Kidney capillary endothelial cell (primary cell): ENCODE measurements at regions not wholly inside any gene's neighbourhood (a gene's known extent, or its start where the extent isn't known, plus 50 kb on each side); places are given as distances from the start of the nearest gene placed in this dataset.
"Not testable (repeated sequence)": the region's sequence is repeated elsewhere in the genome, so short reads cannot be mapped to it uniquely, and the experiment has no call there.

Experiments
- DNase-seq: peaks from one replicate; pipeline ENCODE4 v3.0.0-alpha.2; 2018; ENCODE audit warnings: low spot score

DNA sequence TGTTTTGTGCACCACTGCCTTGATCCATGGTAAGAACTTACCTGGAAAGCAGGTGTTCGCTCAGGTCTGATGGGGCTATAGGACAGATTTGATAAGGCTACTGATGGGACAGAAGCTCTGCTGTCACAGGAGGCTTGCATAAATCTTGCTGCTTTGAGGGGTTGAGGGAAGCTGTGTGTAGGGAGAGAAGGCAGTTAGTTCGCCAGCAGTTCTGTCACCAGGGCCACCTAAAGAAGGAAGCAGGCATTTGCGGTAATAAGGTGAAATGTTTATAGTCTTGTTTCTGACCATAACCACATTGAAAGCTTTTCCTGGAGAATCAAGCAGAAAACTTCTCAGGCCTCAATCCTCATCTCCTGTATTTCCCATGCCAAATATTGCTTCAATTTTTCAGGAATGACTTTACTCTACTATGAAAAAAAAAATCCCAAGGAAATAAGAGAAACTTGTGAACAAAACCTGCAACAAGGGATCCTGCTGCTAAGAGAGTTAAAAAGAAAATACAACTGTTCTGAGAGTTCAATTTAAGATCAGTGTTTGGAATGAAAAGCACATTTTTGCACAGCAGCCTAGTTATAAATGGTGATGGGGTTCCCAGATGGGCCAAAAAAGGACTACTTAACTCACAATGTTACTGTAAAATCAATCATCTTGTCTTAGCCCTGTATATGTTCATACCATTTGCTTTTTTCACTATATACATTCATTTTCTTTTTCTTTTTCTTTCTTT lies 122.0 kb upstream of the RANBP3L start:
- DNase-seq: no peak

DNA sequence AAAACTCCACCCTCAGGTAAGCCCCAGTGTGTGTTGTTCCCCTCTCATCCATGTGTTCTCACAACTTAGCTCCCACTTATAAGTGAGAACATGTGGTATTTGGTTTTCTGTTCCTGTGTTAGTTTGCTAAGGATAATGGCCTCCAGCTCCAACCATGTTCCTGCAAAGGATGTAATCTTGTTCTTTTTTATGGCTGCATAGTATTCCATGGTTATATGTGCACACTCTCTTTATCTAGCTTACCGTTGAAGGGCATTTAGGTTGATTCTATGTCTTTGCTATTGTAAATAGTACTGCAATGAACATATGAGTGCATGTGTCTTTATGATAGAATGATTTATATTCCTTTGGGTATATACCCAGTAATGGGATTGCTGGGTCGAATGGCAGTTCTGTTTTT lies 124.4 kb upstream of the RANBP3L start:
- not testable (repeated sequence) for DNase-seq

DNA sequence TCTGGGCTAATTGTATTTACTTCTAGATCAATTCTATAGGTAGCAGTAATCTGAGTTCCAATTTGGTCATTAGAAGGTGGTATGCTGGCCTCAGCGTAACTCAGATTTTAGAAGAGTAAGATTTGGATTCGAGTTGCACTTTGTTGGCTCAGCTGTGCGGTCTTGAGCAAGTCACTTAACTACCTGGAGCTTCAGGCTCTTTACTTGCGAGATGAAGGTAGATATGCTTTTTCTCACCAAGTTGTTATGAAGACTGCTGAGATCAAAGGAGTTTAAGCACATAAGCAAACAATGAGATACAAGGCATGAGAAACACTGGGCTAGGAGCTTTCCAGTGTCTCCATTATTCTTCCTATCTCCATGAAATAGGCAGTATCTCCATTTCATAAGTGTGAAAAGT lies 133.8 kb upstream of the RANBP3L start:
- no peak for DNase-seq

DNA sequence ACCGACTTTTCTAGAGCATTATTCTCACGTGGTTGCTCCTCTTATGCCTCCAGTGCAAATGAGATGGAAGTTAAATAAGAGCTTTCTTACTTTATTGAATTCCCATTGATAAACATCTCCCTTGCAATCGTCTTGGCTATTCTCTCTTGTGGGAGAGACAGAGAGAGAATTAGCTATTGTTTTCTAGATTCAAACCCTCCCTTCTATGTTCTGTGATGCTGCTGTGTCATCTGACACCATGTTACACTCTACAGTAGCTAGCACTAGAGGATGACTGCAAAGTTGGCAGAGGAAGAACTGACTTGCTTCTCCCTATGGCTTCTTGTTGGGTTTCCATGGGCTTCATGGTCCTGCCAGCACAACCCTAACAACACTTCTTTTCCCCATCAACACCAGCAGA lies 134.6 kb upstream of the RANBP3L start:
- DNase-seq: no peak

DNA sequence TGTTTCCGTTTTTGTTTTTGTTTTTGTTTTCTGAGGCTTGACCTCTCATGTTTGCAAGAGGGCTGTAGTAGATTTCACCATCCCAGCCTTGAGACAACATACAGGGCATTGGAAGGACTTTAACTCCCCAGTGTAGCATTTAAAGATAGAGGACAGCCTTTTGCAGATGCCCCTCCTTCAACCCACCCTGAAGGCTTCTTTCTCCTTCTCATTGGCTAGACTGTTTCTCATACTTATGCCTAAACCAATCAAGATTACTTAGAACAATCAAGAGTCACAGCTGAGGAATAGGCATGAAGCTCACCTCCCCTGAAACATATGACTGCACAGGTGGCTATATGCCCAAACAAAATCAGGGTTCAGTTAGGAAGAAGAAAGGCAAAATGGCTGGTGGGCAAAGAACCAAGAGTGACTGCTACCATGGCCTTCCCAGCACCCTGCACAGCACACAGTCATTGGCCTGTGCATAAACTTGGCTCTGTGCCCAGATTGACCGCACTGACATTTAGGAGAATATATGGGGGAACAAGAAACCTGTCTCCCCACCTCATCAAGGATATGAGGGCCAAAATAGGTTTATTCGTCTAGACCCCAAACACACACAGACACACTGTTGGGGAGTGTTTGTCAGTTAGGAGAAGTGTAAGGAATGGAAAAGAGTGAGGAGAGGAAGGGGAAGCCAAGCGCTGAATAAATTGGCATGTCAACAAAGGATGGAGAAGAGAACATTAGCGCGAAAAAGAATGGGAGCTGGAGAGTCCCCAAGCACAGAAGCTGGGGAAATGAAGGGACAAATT lies 137.3 kb upstream of the RANBP3L start:
- no peak for DNase-seq

DNA sequence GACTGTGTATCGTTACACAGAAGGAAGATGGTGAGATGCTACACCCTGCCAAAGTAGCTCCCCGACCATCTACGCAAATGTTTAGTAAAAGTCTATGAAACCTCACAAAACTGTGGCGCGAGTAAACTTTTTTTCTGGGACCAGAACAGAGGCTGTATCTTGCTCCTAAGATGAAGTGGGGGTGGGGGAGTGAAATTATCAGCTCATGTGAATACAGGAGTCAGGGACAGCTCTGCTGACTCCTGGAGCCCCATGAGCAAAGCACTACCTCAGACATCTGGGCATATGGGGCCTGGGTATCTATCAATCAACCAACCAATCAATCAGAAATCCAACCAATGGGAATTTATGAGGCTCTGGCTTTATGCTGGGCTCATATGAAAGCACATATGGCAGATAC lies 138.6 kb upstream of the RANBP3L start:
- no peak for DNase-seq

DNA sequence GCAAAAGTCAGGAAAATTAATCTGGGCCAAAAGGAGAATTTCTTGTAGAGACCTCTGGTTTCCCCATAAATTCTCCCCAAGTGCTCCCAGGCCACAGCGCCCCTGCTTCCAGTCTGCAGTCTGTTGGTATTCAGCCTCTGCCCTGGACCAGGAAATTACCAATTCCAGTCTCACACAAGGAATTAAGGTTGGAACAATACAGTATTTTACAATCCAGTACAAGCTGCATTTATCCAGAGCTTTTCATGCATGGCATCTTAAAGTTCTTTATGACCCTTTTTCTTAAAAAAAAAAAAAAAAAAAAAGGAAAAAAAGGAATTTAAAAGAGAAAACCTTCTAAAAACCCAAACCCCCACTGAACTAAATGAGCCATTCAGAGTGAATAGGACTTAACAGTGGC lies 139.6 kb upstream of the RANBP3L start:
- no peak for DNase-seq

DNA sequence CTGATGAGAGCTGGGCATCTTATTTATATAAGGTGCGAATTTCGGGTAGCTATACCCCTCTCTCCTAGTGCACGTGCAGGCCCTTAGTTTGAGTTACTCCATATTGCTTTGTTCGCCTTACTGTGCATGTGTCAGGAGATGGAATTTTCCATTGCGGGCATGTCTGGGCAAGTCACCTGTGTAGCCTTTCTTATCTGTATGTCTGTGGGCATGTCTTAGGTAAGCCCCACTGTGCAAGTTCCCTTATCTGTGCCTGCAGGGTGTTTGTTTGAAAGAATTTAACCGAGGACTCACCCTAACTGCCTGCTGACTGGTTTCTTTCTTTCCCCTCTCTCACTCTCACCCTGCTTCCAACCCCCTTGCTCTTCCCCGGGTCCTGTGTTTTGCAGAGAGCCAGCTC lies 140.7 kb upstream of the RANBP3L start:
- no peak for DNase-seq

DNA sequence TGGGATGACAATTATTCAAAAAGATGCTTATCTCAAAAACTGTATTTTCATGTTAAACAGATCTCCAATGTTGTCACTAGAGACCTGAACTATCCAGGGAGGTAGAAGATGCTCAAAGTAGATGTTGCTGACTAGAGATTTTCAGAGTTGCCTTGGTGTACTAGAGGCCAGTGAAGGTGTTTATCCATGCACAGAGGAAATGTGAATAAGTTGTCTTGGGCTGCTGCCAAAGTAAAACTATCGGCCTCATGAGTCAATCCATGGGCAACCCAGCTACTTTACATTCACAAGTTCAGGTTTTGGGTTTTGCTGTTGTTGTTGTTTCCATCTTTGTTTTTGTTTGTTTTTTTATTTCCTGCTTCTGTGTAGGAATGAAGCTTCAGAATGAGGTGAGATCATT lies 141.1 kb upstream of the RANBP3L start:
- DNase-seq: peak; percentile 33

DNA sequence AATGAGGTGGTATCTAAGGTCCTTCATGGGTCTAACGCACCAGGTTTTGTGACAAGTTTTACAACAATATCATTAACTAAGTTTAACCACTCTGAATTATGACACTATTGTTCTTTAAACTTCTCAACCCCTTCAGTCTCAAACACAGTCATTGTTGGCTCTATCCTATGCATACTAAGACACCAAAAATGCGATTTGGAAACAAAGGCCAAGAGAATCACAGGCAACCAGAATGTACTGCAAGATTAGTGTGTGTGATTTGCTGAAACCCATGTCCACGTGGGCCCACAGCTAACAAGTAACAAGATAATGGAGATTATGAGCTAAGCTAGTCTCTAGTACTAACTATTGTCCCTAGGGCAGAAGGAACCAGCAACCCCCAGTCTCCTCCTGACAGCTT lies 142.2 kb upstream of the RANBP3L start:
- no peak for DNase-seq

DNA sequence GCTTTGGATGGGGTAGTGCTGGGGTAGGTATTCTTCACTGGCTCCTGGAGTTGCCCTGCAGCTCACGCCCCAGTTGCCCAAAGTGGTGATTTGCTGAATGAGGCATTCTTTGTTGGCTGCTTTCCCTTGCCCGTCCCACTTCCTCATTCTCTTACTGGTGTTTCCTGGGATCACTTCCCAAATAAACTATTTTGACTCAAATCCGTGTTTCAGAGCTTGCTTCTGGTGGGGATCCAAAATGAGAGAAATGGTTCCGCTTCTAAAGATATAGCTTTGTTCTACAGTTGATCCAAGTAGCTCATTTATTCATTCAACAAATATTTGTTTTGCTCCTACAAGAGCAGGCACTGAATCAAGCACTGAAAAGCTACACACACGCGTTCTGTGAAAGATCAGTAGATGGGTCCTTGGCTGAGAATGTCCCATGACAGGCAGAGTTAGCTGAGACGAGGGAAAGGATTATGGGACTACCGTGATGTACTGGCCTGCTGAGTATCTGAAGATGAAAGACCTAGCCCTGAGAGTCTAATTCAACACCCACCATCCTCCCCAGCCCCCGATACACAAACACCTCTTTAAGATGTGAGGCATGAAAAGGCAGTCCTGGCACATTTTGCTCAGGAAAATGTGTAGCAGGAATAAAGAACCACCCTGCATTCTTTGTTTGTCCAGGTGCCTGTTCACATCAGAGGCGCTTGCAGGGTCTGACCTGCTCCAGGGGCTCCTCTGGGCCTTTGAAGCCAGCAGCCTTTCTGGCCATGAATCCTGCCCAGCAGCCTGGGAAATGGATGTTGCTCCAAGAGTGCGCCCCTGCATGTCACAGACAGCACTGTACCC lies 143.1 kb upstream of the RANBP3L start:
- no peak for DNase-seq

DNA sequence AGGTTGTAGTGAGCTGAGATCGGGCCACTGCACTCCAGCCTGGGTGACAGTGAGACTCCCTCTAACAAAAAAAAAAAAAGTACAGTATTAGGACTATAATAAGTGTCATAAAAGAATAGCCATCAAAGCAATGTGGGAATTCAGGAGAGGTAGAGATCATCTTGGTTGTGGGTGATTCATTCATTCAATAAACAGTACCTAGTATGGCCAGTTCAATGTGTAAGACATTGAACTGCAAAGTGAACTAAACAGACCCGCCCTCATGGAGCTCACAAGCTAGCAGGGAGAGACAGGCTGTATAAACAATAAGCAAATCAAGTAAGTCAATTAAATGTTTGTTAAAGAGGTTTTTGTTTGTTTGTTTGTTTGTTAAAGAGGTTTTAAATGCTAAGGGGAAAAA lies 146.1 kb upstream of the RANBP3L start:
- no peak for DNase-seq

DNA sequence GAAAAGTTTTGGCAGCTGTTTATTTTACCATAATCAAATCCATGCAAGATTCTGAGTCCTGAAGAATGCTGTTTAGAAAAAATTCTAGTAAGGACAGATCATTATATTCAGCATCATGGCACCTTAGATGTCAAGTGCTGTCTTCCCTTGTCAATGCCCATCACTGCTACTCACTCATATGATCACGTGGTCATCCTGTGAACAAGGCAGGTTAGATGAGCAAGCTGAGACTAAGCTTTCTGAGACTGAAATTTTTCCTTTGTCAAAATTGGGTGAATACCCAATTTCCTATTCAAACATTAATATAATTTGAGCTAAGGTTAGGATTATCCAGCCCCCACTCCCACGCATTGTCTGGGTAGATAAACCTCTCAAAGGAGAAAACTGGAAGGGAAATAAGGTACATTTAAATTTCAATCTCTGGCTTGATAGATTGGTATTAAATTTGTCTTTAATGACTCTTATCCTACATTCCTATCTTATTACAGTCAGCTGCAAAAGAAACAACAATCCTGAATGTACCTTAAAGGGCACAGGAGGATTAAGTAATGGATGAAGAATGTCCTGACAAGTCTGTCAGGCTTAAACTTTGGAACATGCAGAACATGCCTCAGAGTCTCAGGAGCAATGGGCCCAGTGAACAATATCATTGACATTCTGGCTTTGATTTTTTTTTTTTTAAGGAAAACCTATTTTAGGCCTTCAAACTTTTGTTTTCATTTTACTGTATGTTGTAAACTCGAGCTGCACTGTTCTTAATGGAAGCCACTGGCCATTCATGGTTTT lies 148.7 kb upstream of the RANBP3L start:
- no peak for DNase-seq

DNA sequence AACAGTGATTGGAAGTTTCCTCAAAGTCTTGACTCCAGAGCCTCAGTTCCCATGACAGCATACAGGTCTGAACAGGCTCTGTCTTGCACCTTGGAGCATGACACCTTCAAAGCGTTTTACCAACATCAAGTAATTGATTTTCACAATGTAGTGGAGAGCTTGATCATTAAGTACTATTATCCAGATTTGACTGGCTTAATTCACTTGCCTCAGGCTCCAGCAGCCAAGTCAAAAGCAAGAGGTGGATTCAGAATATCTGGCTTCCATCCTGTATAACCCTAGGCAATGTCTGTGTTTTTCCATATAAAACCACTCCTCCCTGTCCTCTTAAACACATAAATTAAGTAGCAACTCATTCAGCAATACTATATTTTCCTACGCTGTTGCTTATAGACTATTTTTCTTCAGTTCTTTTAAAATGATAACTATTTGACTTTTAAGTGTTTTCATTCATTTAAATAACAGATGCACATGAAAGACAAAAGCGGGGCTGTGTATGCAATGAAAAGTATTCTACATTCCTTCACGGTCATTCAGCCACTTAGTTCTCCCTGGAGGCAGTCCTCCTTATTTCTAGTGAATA lies 150.8 kb upstream of the RANBP3L start:
- DNase-seq: no peak

DNA sequence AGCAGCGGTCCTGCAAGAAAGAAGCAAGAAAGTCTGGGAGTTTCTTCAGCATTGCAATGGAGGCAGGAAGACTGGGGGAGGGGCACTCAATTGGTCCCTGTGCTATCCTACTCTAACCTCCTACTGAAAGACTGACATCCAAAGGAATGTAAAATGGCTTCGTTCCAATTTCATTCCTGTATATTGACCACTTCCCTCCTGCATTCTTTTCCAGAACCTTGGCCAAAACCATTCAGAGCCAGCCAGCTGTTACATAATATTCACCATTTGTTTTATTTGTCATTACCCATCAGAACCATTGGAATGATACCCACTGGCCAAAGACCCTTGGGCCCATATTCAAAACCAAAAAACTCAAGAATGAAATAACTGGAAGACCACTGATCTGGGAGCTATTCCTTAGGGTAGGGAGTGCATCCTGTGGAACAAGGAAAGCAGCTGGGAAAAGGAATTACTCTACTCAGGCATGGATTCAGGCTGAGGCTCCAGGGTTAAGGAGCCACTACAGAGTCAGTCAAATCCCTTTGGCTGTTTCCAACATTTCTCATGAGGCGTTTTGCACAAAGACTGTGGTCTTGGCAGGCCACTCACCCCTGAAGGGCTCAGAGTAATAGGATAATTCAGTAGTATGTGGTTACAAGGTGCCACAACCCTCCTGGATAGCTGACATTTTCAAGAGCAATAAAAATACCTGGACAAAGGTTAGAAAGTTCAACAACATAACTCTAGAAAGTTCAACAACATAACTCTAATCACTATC lies 148.7 kb upstream of the SLC1A3 start:
- DNase-seq: no peak

DNA sequence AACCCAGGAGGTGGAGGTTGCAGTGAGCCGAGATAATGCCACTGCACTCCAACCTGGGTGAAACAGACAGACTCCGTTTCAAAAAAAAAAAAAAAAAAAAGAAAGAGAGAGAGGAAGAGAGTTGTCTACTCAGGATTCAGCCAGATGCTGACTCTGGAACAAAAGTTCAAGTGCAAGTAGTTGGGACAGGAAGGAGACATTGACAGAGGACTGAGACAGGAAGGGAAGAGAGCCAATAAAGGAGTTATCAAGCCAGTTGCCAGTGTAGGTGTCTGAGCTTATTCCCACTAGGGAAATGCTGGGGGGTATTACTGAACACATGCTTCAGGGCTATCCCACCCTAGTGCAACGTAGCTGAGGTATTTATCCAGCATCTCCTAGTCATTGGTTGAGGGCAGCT lies 147.7 kb upstream of the SLC1A3 start:
- DNase-seq: no peak

DNA sequence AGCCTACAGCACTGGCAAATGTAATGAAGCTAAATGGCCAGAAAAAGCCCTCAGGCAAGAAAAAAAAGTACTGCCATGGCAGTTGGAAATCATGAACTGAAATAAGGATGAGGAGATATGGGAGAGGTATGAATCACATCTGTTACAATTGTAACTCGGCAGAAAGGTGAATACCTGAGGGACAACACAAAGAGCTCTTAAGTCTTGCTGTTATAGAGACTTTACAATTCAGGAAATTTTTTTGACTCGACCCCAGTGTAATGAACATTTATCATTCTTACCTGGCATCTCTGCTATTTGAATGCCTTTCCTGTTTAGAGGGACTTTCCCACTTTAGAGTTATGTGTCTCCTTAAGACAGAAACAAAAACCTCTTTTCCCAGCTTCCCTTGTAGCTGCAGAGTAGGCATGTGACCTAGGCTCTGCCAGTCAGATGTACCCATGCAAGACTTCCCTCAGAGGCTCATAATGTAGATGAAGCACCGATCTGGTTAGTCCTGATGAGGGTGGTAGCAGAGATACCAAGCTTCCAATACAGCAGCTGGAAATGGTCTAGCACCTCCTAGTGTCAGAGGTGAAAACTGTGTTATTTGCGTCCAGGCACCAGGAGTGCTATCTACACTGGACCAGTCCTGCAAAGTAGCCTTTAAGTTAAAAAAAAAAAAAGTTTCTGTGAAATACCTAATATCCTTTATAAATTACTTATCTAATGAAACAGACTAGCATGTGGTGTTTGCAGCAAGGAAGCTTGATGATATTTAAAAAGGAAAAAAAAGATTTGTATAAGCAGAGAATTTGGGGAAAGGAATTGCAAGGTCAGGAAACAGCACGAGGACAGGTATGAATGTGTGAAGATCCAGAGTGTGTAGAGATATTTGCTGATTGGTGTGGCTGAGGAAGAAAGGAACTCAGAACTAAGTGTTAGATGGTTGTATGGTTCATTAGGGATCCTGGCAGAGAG lies 146.9 kb upstream of the SLC1A3 start:
- no peak for DNase-seq

DNA sequence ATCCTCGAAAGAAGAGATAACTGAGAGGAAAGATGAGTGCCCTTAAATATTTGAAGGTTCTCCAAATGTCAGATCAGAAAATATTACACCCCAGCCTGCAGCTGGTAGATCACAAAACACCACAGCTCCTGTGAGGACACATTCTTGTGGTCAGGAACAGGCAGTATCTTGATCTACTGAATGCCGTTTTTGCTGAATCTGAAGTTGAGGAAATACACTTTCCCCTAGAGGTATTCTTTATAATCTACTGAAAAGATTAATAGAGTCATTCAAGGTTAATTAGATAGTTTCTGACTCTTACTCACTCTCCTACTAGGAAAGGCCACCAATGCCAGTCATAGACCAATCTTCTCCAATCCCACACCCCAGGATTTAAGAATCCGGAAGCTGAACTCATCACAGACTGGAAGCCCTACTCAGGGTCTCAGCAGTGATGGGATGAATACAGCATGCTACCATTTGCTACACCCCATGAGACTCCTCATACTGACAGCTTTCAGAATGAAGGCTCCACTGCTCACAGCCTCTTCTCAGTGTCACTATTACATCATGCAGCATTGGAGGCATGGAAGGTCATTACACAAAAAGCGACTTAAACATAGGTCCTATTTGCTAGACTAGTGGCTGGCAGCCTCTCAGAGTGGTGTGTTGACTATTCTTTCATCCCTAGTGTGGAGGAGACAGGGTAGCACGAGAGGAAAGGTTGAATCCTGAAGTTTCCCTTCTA lies 143.9 kb upstream of the SLC1A3 start:
- no peak for DNase-seq

DNA sequence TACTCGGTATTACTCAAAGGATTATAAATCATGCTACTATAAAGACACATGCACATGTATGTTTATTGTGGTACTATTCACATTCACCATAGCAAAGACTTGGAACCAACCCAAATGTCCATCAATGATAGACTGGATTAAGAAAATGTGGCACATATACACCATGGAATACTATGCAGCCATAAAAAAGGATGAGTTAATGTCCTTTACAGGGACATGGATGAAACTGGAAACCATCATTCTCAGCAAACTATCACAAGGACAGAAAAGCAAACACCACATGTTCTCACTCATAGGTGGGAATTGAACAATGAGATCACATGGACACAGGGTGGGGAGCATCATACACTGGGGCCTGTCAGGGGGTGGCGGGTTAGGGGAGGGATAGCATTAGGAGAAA lies 130.5 kb upstream of the SLC1A3 start:
- not testable (repeated sequence) for DNase-seq
